Heart left ventricle (tissue), 16 donors: ENCODE measurements at regions not wholly inside any gene's neighbourhood (a gene's known extent, or its start where the extent isn't known, plus 50 kb on each side); places are given as distances from the start of the nearest gene placed in this dataset.
A peak's percentile ranks its signal among the peaks of the same experiment; 100 is the strongest.

Source experiments
- ATAC-seq, 4 donors: fragments of 200-7000 bp; cut with Tn5 transposase; one replicate each; pipeline ENCODE4 v1.9.1; 2020 to 2022; ENCODE audit warnings: moderate library complexity in 4 of 4, mild to moderate bottlenecking in 3 of 4, moderate number of reproducible peaks in 1 of 4
- DNase-seq, 5 donors: peaks; one replicate each; pipeline ENCODE4 v3.0.0-alpha.2; 2020
- H3K27ac ChIP-seq, 12 donors: fragments of 200-600 bp; sonication (generic) in 4 of 12; one replicate each; pipeline versions ENCODE4 v1.5.0 to v1.8.0; 2016 to 2022; ENCODE audit warnings: mild to moderate bottlenecking in 2 of 12
- H3K27me3 ChIP-seq, 9 donors: fragments of 200-600 bp; sonication (generic) in 2 of 9; one replicate each; pipeline versions ENCODE4 v1.5.1 to v1.8.0; 2016 to 2022; ENCODE audit warnings: mild to moderate bottlenecking in 3 of 9
- H3K36me3 ChIP-seq, 9 donors: fragments of 200-600 bp; sonication (generic) in 2 of 9; one replicate each; pipeline versions ENCODE4 v1.5.0 to v1.8.0; 2018 to 2022; ENCODE audit warnings: mild to moderate bottlenecking in 2 of 9
- H3K4me1 ChIP-seq, 12 donors: fragments of 200-600 bp; sonication (generic) in 4 of 12; one replicate each; pipeline versions ENCODE4 v1.5.0 to v1.8.0; 2016 to 2022; ENCODE audit warnings: mild to moderate bottlenecking in 3 of 12
- H3K4me3 ChIP-seq, 12 donors: fragments of 200-600 bp; sonication (generic) in 4 of 12; one replicate each; pipeline versions ENCODE4 v1.5.0 to v1.8.0; 2017 to 2022; ENCODE audit warnings: mild to moderate bottlenecking in 9 of 12, moderate library complexity in 4 of 12
- H3K9me3 ChIP-seq, 12 donors: fragments of 200-600 bp; sonication (generic) in 4 of 12; one replicate each; pipeline versions ENCODE4 v1.5.0 to v1.8.0; 2016 to 2022; ENCODE audit warnings: mild to moderate bottlenecking in 1 of 12
- CTCF ChIP-seq, 12 donors: fragments of 200-600 bp; sonication (generic) in 4 of 12; IDR thresholded peaks; one replicate each; pipeline versions ENCODE4 v1.5.0 to v1.8.0; 2018 to 2022; ENCODE audit warnings: antibody characterized with exemption in 12 of 12, mild to moderate bottlenecking in 5 of 12
- POLR2A ChIP-seq, 2 donors: fragments of 450-650 bp; IDR thresholded peaks; one replicate each; pipeline ENCODE4 v1.6.1; 2017; ENCODE audit warnings: antibody characterized with exemption in 2 of 2, mild to moderate bottlenecking in 2 of 2, moderate library complexity in 2 of 2
- WGBS, 4 donors: extraction: QIAGEN DNeasy Blood & Tissue Kit in 2 of 4; methylation state at CpG; one replicate each; pipeline versions ENCODE4 v1.1.5 to v1.1.7; 2013 to 2018; 5-methylcytosine and 5-hydroxymethylcytosine counted together
- intact Hi-C, 10 donors: fragments of 100-400 bp; cut with DNase I; formaldehyde crosslinking; loops; one replicate each; pipeline versions ENCODE4 v1.11.1 to v1.14.2; 2022
- donor health status: ischemic (EF 13 %, LVEDD 7.1; RV severe dilation, severe dysfunction).
- donor health status: healthy with polysubstance abuse.
- donor health status: DM: no; HTN: yes; CAD: no.
- donor health status: DM: no; HTN: no; CAD: no.
- donor health status: ischemic (EF 25% LVEDD 6.9; RV normal size, moderate dysfunction).
- donor health status: ischemic (EF 25% LVEDD 5.7; RV mildly dilated, moderate dysfunction).
- donor health status: healthy.
- donor health status: DM: yes; HTN: yes; CAD: no.
- donor health status: ischemic (EF 35%, LVEDD 5.7; RV mildly dilated, moderate dysfunction).
- donor health status: nonischemic (EF 11% LVEDD 7.7; RV severe dilation, severe dysfunction).
- donor health status: DM: yes; HTN: yes; CAD: no.
- donor health status: PGD.
- donor health status: ischemic (EF 29% LVEDD 5.4; RV normal size, mild dysfunction).
- donor health status: nonischemic (EF 23%, LVEDD 6.1; RV moderate dilation, normal function).

- H3K27ac ChIP-seq, result no peak overlapping the region
- no peaks in the 10 kb centered on the region for H3K27me3 ChIP-seq
- H3K9me3 ChIP-seq, result peaks cover 0 to 3% (median 0%) of the 10 kb centered on the region in 12 donors
- H3K4me1 ChIP-seq, result peaks cover 0 to 3% (median 0%) of the 10 kb centered on the region in 12 donors
- 2 to 14% (median 9%) methylated on average over 1 of the region's 1 CpG for WGBS, 4 donors
- H3K4me3 ChIP-seq, result no peak overlapping the region
- DNase-seq (no peak), ATAC-seq (peak in 1 of 4 donors; percentile 37)
- intact Hi-C loops, result no loop called here
- no peaks in the 10 kb centered on the region for H3K36me3 ChIP-seq
- TF ChIP-seq POLR2A (IDR thresholded peaks at IDR 0.05) (no peak), CTCF (IDR thresholded peaks at IDR 0.05) (no peak)
These were observed 865.1 kb upstream of the VRK2 start for GRCh38 chr2:57181315-57182038.

- TF ChIP-seq POLR2A (IDR thresholded peaks at IDR 0.05) (no peak), CTCF (IDR thresholded peaks at IDR 0.05) (no peak)
- intact Hi-C loops, result no loop called here
- ATAC-seq, result no peak
These were observed 863.7 kb upstream of the VRK2 start for GRCh38 chr2:57182916-57183315.

GRCh38 chr2:57185568-57185967, 861.0 kb upstream of the VRK2 start:
- H3K27me3 ChIP-seq, result no peaks in the 10 kb centered on the region
- H3K9me3 ChIP-seq, result peaks cover 0 to 3% (median 0%) of the 10 kb centered on the region in 12 donors
- no peak overlapping the region for H3K4me3 ChIP-seq
- 80 to 84% (median 82%) methylated on average over 3 of the region's 3 CpGs for WGBS, 4 donors
- intact Hi-C loops, result loop anchor here in 1 of 10 donors (5.0 kb wide), 1 partner anchor 47 kb away; no protein-coding TSS in a partner anchor
- TF ChIP-seq POLR2A (IDR thresholded peaks at IDR 0.05) (no peak), CTCF (IDR thresholded peaks at IDR 0.05) (no peak)
- H3K4me1 ChIP-seq, result peaks cover 0 to 3% (median 0%) of the 10 kb centered on the region in 12 donors
- H3K36me3 ChIP-seq, result no peaks in the 10 kb centered on the region
- no peak for DNase-seq
- H3K27ac ChIP-seq, result no peak overlapping the region
- ATAC-seq, result no peak

More at GRCh38 chr2:57182916-57183315, 863.7 kb upstream of the VRK2 start:
- Histone ChIP-seq H3K9me3 (peaks cover 0 to 3% (median 0%) of the 10 kb centered on the region in 12 donors), H3K36me3 (no peaks in the 10 kb centered on the region), H3K27ac (no peak overlapping the region), H3K4me1 (peaks cover 0 to 3% (median 0%) of the 10 kb centered on the region in 12 donors), H3K27me3 (no peaks in the 10 kb centered on the region), H3K4me3 (no peak overlapping the region)
- no peak for DNase-seq

GRCh38 chr2:57190007-57190406, 856.6 kb upstream of the VRK2 start:
- DNase-seq, result no peak
- WGBS, 4 donors, result 86 to 89% (median 88%) methylated on average over 2 of the region's 2 CpGs
- no peak for ATAC-seq
- Histone ChIP-seq H3K4me3 (no peak overlapping the region), H3K27ac (no peak overlapping the region), H3K27me3 (no peaks in the 10 kb centered on the region), H3K36me3 (no peaks in the 10 kb centered on the region), H3K9me3 (peaks cover 0 to 3% (median 0%) of the 10 kb centered on the region in 12 donors), H3K4me1 (no peaks in the 10 kb centered on the region)
- intact Hi-C loops, result no loop called here
- no peak for TF ChIP-seq CTCF (IDR thresholded peaks at IDR 0.05)
- no peak for TF ChIP-seq POLR2A (IDR thresholded peaks at IDR 0.05)
